Cardiac muscle cell (in vitro differentiated cells and primary cell): ENCODE measurements at regions not wholly inside any gene's neighbourhood (a gene's known extent, or its start where the extent isn't known, plus 50 kb on each side); places are given as distances from the start of the nearest gene placed in this dataset.

Experiments used
- DNase-seq, 2 donors: peaks; one replicate each; pipeline versions ENCODE4 v3.0.0 to v3.0.0-alpha.2; 2010 to 2017; ENCODE audit warnings: low read depth in 1 of 2, low spot score in 1 of 2
- H3K27ac ChIP-seq: fragments of 200-600 bp; sonication (generic); 2 replicates; pipeline ENCODE4 v1.5.1; 2016
- H3K27me3 ChIP-seq: fragments of 200-600 bp; sonication (generic); 2 replicates; pipeline ENCODE4 v1.6.0; 2016; ENCODE audit warnings: control low read depth
- H3K36me3 ChIP-seq: fragments of 200-600 bp; sonication (generic); 2 replicates; pipeline ENCODE4 v1.5.1; 2016; ENCODE audit warnings: control low read depth
- H3K4me1 ChIP-seq: fragments of 200-600 bp; sonication (generic); 2 replicates; pipeline ENCODE4 v1.8.1; 2017; ENCODE audit warnings: low read depth, mild to moderate bottlenecking, mixed run types
- H3K4me3 ChIP-seq: fragments of 200-600 bp; sonication (generic); 2 replicates; pipeline ENCODE4 v1.5.1; 2016; ENCODE audit warnings: mild to moderate bottlenecking
- H3K9me3 ChIP-seq: fragments of 200-600 bp; sonication (generic); 2 replicates; pipeline ENCODE4 v1.5.1; 2017; ENCODE audit warnings: low read depth, mild to moderate bottlenecking, control low read depth
- TF ChIP-seq, protein P1 (sequence below): IDR thresholded peaks from 2 replicates; pipeline ENCODE4 v1.5.1; 2012; ENCODE audit warnings: low read depth, mild to moderate bottlenecking, low read length

DNA sequence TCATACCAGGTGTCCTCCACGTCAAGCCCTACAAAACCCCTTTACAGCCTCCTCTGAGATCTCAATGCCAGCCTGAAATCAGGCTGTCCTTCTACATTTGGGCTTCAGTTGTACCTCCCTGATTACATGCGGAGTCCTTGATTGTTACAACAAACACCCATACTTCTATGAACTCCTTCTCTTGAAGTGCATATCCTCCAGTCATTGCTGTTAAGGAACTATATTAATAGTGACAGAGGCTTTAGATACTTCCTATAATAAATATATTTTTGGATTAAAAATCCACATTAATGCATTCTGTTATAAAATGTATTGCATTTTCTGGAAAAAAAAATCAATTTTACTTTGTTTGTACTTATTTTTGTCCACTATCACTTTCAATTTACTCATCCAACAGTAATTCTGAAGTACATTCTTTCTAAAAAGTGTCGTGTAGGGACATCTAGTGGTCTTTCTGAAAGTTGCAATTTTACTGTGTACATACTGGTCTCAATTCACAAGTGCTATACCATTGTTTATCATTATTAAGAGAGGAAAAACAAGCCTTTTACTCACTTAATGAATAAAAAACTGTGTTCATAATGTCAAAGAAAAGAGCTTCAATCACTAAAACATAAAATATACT, 316.4 kb downstream of the DSEL start:
- TF ChIP-seq, protein P1, sequence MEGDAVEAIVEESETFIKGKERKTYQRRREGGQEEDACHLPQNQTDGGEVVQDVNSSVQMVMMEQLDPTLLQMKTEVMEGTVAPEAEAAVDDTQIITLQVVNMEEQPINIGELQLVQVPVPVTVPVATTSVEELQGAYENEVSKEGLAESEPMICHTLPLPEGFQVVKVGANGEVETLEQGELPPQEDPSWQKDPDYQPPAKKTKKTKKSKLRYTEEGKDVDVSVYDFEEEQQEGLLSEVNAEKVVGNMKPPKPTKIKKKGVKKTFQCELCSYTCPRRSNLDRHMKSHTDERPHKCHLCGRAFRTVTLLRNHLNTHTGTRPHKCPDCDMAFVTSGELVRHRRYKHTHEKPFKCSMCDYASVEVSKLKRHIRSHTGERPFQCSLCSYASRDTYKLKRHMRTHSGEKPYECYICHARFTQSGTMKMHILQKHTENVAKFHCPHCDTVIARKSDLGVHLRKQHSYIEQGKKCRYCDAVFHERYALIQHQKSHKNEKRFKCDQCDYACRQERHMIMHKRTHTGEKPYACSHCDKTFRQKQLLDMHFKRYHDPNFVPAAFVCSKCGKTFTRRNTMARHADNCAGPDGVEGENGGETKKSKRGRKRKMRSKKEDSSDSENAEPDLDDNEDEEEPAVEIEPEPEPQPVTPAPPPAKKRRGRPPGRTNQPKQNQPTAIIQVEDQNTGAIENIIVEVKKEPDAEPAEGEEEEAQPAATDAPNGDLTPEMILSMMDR: peak; percentile 67
- no peaks in the 10 kb centered on the region for H3K4me1 ChIP-seq
- no peak overlapping the region for H3K4me3 ChIP-seq
- H3K27ac ChIP-seq: no peak overlapping the region
- no peaks in the 10 kb centered on the region for H3K36me3 ChIP-seq
- H3K27me3 ChIP-seq: no peaks in the 10 kb centered on the region
- no peaks in the 10 kb centered on the region for H3K9me3 ChIP-seq
- peak; percentile 52 to 78 for DNase-seq

DNA sequence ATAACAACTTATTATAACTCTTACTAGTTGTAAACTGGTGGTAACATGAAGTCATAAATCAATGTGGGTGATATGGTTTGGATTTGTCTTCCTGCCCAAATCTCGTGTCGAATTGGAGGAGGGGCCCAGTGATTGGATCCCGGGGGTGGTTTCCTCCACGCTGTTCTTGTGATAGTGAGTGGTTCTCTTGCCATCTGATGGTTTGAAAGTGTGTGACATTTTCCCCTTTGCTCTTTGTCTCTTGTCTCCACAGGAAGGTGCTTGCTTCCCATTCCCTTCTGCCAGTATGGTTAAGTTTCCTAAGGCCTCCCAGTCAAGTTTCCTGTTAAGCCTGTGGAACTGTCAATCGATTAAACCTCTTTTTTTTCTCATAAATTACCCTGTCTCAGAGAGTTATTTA, 321.6 kb downstream of the DSEL start:
- no peaks in the 10 kb centered on the region for H3K9me3 ChIP-seq
- H3K4me3 ChIP-seq: no peak overlapping the region
- TF ChIP-seq, protein P1: no peak
- no peaks in the 10 kb centered on the region for H3K4me1 ChIP-seq
- H3K27ac ChIP-seq: no peak overlapping the region
- H3K27me3 ChIP-seq: no peaks in the 10 kb centered on the region
- H3K36me3 ChIP-seq: no peaks in the 10 kb centered on the region
- DNase-seq: no peak

DNA sequence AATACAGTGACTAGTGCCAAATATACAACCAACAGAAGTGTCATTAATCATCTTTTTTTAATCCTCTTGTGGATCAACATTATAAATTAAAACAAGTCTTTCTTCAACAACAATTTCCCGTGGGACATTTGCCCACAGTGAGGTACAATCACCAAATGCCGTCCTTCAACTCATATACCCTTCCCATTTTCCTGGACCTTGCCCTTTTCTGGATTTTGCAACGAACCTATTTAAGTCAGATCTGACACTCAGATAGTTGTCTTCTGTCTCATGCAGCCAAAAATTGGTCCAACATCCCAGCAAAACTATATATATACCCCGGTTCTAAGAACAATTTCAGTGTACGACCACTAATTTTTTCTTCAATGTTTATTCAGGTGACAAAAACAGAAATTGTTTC, 324.0 kb downstream of the DSEL start:
- Histone ChIP-seq H3K9me3 (no peaks in the 10 kb centered on the region), H3K4me1 (no peaks in the 10 kb centered on the region), H3K36me3 (no peaks in the 10 kb centered on the region), H3K27me3 (no peaks in the 10 kb centered on the region), H3K4me3 (no peak overlapping the region), H3K27ac (no peak overlapping the region)
- DNase-seq: no peak
- TF ChIP-seq, protein P1: no peak

DNA sequence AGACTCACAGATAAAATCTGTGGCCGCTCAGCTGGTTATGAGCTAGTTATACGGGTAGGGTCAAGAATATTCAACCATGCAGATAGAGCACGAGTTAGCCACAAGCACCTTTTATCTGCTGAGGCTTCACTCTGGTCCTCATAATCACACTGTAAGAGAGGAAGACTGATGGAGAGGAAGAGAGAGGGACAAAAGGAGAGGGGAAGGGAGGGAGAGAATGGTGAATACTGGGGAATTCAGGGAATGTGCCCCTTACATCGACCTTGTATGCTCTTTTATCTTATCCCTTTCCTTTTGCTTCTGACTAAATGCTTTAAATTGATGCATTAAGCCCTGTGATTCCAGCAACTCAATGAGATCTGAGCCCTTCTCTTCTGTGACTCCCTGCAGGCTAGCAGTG, 333.1 kb downstream of the DSEL start:
- TF ChIP-seq, protein P1: no peak
- no peak for DNase-seq
- Histone ChIP-seq H3K36me3 (no peaks in the 10 kb centered on the region), H3K9me3 (no peaks in the 10 kb centered on the region), H3K27me3 (no peaks in the 10 kb centered on the region), H3K4me1 (no peaks in the 10 kb centered on the region), H3K27ac (no peak overlapping the region), H3K4me3 (no peak overlapping the region)

DNA sequence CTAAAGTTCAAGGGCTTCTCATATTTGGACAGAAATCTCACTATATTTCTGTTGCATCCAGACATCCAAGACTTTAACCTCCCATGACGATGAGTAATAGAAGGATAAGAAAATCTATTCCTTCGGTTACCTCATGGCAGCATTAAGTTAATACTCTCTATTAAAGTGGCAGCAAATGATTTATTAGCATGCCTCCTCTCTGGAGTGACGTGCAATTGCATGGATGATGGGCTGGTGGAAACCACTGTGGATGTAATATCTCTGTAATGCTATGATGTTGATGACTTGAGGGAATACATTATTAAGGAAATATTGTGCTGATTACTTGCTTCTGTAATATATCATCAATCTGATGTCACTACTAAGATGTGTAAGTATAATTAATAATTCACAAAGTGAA, 336.8 kb downstream of the DSEL start:
- TF ChIP-seq, protein P1: no peak
- no peak overlapping the region for H3K27ac ChIP-seq
- H3K4me1 ChIP-seq: no peaks in the 10 kb centered on the region
- no peaks in the 10 kb centered on the region for H3K27me3 ChIP-seq
- no peak for DNase-seq
- H3K4me3 ChIP-seq: no peak overlapping the region
- no peaks in the 10 kb centered on the region for H3K9me3 ChIP-seq
- H3K36me3 ChIP-seq: no peaks in the 10 kb centered on the region

DNA sequence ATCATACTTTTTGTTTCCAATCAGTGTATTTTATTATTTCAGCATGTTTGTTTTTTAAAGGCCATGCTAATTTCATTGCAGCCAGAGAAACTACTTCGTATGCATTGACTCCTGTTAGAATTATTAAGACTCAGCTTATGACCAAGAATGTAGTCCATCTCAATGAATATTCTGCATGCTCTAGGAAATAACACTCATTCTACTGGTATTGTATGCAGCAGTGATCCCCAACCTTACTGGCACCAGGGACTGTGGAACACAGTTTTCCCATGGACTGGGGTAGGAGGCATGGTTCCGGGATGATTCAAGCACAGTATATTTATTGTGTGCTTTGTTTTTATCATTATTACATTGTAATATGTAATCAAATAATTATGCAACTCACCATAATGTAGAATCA, 356.9 kb downstream of the DSEL start:
- Histone ChIP-seq H3K4me1 (no peaks in the 10 kb centered on the region), H3K27me3 (no peaks in the 10 kb centered on the region)

More for the DNA sequence above, 356.9 kb downstream of the DSEL start:
- no peak overlapping the region for H3K4me3 ChIP-seq
- no peak overlapping the region for H3K27ac ChIP-seq
- no peaks in the 10 kb centered on the region for H3K36me3 ChIP-seq
- H3K9me3 ChIP-seq: no peaks in the 10 kb centered on the region
- TF ChIP-seq, protein P1: no peak
- no peak for DNase-seq
